HG03060 (cell line): ENCODE measurements at regions not wholly inside any gene's neighbourhood (a gene's known extent, or its start where the extent isn't known, plus 50 kb on each side); places are given as distances from the start of the nearest gene placed in this dataset.

ENCODE experiments used
- ATAC-seq: cut with Tn5 transposase; IDR thresholded peaks from one replicate; pipeline ENCODE4 v1.9.1; 2021; ENCODE audit warnings: low read depth, moderate number of reproducible peaks; ENCODE audit not compliant: unreplicated experiment

DNA sequence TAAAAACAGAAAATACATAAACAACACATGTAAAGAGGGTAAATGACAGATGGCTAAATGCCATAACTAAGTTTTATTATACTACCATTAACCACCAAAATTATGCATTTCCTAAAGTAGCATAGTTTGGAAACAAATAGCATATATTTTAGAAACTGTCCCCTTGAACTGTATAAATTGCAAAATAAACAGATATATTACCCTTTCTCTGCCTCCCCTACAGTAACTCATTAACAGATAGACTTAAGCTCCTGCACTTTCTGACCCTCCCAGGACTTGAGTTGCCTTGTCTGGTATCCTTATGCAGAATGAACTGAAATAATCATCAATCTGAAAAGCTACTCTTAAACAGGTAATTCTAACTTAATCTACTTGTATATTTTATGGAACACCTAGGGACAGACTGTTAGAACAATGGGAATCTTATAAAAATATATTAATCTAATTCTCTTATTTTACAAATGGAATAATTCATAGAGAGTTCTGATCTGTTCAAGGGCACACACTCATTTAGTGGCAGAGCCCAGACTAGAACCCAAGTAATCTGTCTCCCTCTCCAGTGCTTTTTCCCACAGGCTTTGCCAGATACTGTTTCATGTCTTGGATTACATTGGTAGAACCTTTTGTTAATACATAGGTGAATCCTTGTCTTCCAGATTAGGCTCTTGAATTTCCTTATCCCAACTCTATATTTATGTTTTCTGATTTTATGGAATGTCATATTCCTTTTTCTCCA lies 50.6 kb upstream of the LOC128125822 start:
- no peak for ATAC-seq
